GM18502 (cell line): ENCODE measurements at regions not wholly inside any gene's neighbourhood (a gene's known extent, or its start where the extent isn't known, plus 50 kb on each side); places are given as distances from the start of the nearest gene placed in this dataset.
A peak's percentile ranks its signal among the peaks of the same experiment; 100 is the strongest.

Source experiments
- ATAC-seq: cut with Tn5 transposase; IDR thresholded peaks from one replicate; pipeline ENCODE4 v1.9.1; 2021; ENCODE audit warnings: mild to moderate bottlenecking; ENCODE audit not compliant: unreplicated experiment, poor library complexity

GRCh38 chr11:36822829-36823228 is 224.8 kb upstream of the RAG2 start:
- ATAC-seq = peak; percentile 76

GRCh38 chr11:36818410-36818809 is 220.4 kb upstream of the RAG2 start:
- ATAC-seq = no peak

- ATAC-seq = peak; percentile 53
Observed at GRCh38 chr11:36817336-36817965, 219.4 kb upstream of the RAG2 start.

- ATAC-seq = no peak
Observed at GRCh38 chr11:36809303-36809702, 211.3 kb upstream of the RAG2 start.

- no peak for ATAC-seq
Observed at GRCh38 chr11:36807871-36808270, 209.8 kb upstream of the RAG2 start.

- no peak for ATAC-seq
Observed at GRCh38 chr11:36803084-36803483, 205.0 kb upstream of the RAG2 start.

- ATAC-seq = no peak
Observed at GRCh38 chr11:36792996-36793914, 195.2 kb upstream of the RAG2 start.

- peak; percentile 82 for ATAC-seq
Observed at GRCh38 chr11:36791957-36792356, 193.9 kb upstream of the RAG2 start.

- ATAC-seq = no peak
Observed at GRCh38 chr11:36790526-36790925, 192.5 kb upstream of the RAG2 start.

GRCh38 chr11:36783808-36784207 is 185.8 kb upstream of the RAG2 start:
- no peak for ATAC-seq

GRCh38 chr11:36779791-36780190 is 181.8 kb upstream of the RAG2 start:
- ATAC-seq = no peak

- no peak for ATAC-seq
Observed at GRCh38 chr11:36777311-36777710, 179.3 kb upstream of the RAG2 start.

GRCh38 chr11:36775756-36776155 is 177.7 kb upstream of the RAG2 start:
- ATAC-seq = no peak

- no peak for ATAC-seq
Observed at GRCh38 chr11:36775130-36775529, 177.1 kb upstream of the RAG2 start.

GRCh38 chr11:36774603-36775002 is 176.6 kb upstream of the RAG2 start:
- no peak for ATAC-seq

GRCh38 chr11:36763187-36763586 is 165.2 kb upstream of the RAG2 start:
- peak; percentile 79 for ATAC-seq

GRCh38 chr11:36757075-36757474 is 159.0 kb upstream of the RAG2 start:
- ATAC-seq = no peak

GRCh38 chr11:36753960-36754359 is 155.9 kb upstream of the RAG2 start:
- ATAC-seq = no peak

- no peak for ATAC-seq
Observed at GRCh38 chr11:36751996-36752395, 154.0 kb upstream of the RAG2 start.

GRCh38 chr11:36751335-36751781 is 153.3 kb upstream of the RAG2 start:
- ATAC-seq = no peak

GRCh38 chr11:36750349-36750748 is 152.3 kb upstream of the RAG2 start:
- ATAC-seq = no peak

- ATAC-seq = no peak
Observed at GRCh38 chr11:36748836-36749235, 150.8 kb upstream of the RAG2 start.
